Spleen (tissue), 7 donors: ENCODE measurements at regions not wholly inside any gene's neighbourhood (a gene's known extent, or its start where the extent isn't known, plus 50 kb on each side); places are given as distances from the start of the nearest gene placed in this dataset.

Experiments used
- POLR2A ChIP-seq, 3 donors: fragments of 450-650 bp; IDR thresholded peaks; one replicate each; pipeline ENCODE4 v1.5.1; 2017; ENCODE audit warnings: antibody characterized with exemption in 3 of 3, mild to moderate bottlenecking in 1 of 3
- TF ChIP-seq, protein P1 (sequence below), 11 experiments: fragments of 200-600 bp in 7 of 11; fragments of 450-650 bp in 4 of 11; sonication (generic) in 4 of 11; IDR thresholded peaks in 8 of 11; conservative IDR thresholded peaks in 3 of 11; 1 replicate in 7 of 11; 2 replicates in 4 of 11; pipeline versions ENCODE4 v1.4.0 to v1.8.0; 2016 to 2021; ENCODE audit warnings: antibody characterized with exemption in 11 of 11, inconsistent platforms in 4 of 11, mild to moderate bottlenecking in 1 of 11
- donor health status: DM: no; HTN: no; CAD: no; lungs with moderate emphysema.
- donor health status: DM: no; HTN: no; CAD: no.
- donor health status: DM: no; HTN: no; CAD: no.

- TF ChIP-seq, protein P1, sequence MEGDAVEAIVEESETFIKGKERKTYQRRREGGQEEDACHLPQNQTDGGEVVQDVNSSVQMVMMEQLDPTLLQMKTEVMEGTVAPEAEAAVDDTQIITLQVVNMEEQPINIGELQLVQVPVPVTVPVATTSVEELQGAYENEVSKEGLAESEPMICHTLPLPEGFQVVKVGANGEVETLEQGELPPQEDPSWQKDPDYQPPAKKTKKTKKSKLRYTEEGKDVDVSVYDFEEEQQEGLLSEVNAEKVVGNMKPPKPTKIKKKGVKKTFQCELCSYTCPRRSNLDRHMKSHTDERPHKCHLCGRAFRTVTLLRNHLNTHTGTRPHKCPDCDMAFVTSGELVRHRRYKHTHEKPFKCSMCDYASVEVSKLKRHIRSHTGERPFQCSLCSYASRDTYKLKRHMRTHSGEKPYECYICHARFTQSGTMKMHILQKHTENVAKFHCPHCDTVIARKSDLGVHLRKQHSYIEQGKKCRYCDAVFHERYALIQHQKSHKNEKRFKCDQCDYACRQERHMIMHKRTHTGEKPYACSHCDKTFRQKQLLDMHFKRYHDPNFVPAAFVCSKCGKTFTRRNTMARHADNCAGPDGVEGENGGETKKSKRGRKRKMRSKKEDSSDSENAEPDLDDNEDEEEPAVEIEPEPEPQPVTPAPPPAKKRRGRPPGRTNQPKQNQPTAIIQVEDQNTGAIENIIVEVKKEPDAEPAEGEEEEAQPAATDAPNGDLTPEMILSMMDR (IDR thresholded peaks at IDR 0.05 in 8 of 11, conservative IDR thresholded peaks at IDR 0.05 in 3 of 11) = no peak
- TF ChIP-seq POLR2A (IDR thresholded peaks at IDR 0.05) = no peak
Observed at GRCh38 chr16:52697971-52698370, 151.0 kb upstream of the TOX3 start.
